Hepatocyte (in vitro differentiated cells): ENCODE measurements at regions not wholly inside any gene's neighbourhood (a gene's known extent, or its start where the extent isn't known, plus 50 kb on each side); places are given as distances from the start of the nearest gene placed in this dataset.

Source experiments
- DNase-seq: peaks from one replicate; pipeline ENCODE4 v3.0.0-alpha.2; 2016; ENCODE audit warnings: low spot score
- H2AFZ ChIP-seq: fragments of 200-600 bp; sonication (generic); 2 replicates; pipeline ENCODE4 v1.6.0; 2016; ENCODE audit warnings: antibody characterized with exemption, mild to moderate bottlenecking
- H3K27ac ChIP-seq: fragments of 200-600 bp; sonication (generic); 2 replicates; pipeline ENCODE4 v1.5.1; 2016; ENCODE audit warnings: mild to moderate bottlenecking
- H3K27me3 ChIP-seq: fragments of 200-600 bp; sonication (generic); 2 replicates; pipeline ENCODE4 v1.6.1; 2016
- H3K36me3 ChIP-seq: fragments of 200-600 bp; sonication (generic); replicated peaks from 2 replicates; pipeline ENCODE4 v1.5.1; 2016; ENCODE audit warnings: low read depth; ENCODE audit not compliant: insufficient read depth
- H3K4me1 ChIP-seq: fragments of 200-600 bp; sonication (generic); 2 replicates; pipeline ENCODE4 v1.5.1; 2016; ENCODE audit warnings: mild to moderate bottlenecking, moderate library complexity; ENCODE audit not compliant: insufficient read depth
- H3K4me2 ChIP-seq: fragments of 200-600 bp; sonication (generic); 2 replicates; pipeline ENCODE4 v1.6.0; 2016
- H3K4me3 ChIP-seq: fragments of 200-600 bp; sonication (generic); 2 replicates; pipeline ENCODE4 v1.5.1; 2016; ENCODE audit warnings: mild to moderate bottlenecking
- H3K79me2 ChIP-seq: fragments of 200-600 bp; sonication (generic); 2 replicates; pipeline ENCODE4 v1.6.0; 2017; ENCODE audit warnings: mild to moderate bottlenecking
- H3K9me2 ChIP-seq: fragments of 200-600 bp; sonication (generic); replicated peaks from 2 replicates; pipeline ENCODE4 v1.6.0; 2017; ENCODE audit warnings: mild to moderate bottlenecking; ENCODE audit not compliant: insufficient read depth
- H3K9me3 ChIP-seq: fragments of 200-600 bp; sonication (generic); 2 replicates; pipeline ENCODE4 v1.5.1; 2016; ENCODE audit warnings: low read depth, mild to moderate bottlenecking
- H4K20me1 ChIP-seq: fragments of 200-600 bp; sonication (generic); 2 replicates; pipeline ENCODE4 v1.6.0; 2016; ENCODE audit warnings: mild to moderate bottlenecking; ENCODE audit not compliant: insufficient read depth, poor library complexity, severe bottlenecking
- CTCF ChIP-seq: fragments of 200-600 bp; sonication (generic); IDR thresholded peaks from 2 replicates; pipeline ENCODE4 v1.5.1; 2016; ENCODE audit warnings: antibody characterized with exemption, mild to moderate bottlenecking; ENCODE audit not compliant: poor library complexity
- EZH2 ChIP-seq: fragments of 200-600 bp; sonication (generic); IDR thresholded peaks from 2 replicates; pipeline ENCODE4 v1.6.1; 2016; ENCODE audit warnings: antibody characterized with exemption, mild to moderate bottlenecking, borderline replicate concordance
- EZH2phosphoT487 ChIP-seq: fragments of 200-600 bp; sonication (generic); IDR thresholded peaks from one replicate; pipeline ENCODE4 v1.6.1; 2018; ENCODE audit warnings: antibody characterized with exemption, mild to moderate bottlenecking, low read depth, moderate library complexity; ENCODE audit not compliant: unreplicated experiment, severe bottlenecking
- WGBS: methylation state at CpG from one replicate; pipeline ENCODE4 v1.1.6; 2016; ENCODE audit warnings: low lambda C conversion rate; ENCODE audit errors: missing lambda C conversion rate; 5-methylcytosine and 5-hydroxymethylcytosine counted together

DNA sequence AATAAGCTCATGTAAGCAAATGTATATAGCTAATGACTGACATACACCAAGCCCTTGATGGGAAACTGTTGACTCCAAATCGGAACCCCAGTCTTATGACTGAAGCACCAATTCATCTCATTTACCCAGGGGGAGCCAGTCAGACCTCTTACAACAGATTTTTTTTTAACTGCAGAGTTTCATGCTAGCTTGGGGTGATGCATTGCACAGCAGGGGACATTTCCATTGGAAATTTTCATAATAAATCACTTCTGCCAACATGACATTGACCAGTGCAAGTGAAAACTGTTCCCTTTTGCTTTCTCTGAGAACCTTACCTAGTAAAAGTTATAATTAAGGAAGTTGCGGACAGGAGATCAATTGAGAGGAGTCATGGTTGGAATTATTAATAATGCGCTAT, 137.0 kb upstream of the VWC2 start:
- Histone ChIP-seq H3K9me2 (no peaks in the 10 kb centered on the region), H3K79me2 (no peaks in the 10 kb centered on the region), H3K4me1 (no peaks in the 10 kb centered on the region), H3K27me3 (no peaks in the 10 kb centered on the region), H2AFZ (no peak overlapping the region), H3K4me3 (no peak overlapping the region), H3K27ac (no peak overlapping the region), H3K36me3 (no peaks in the 10 kb centered on the region), H3K4me2 (no peak overlapping the region), H4K20me1 (no peaks in the 10 kb centered on the region), H3K9me3 (no peaks in the 10 kb centered on the region)
- WGBS, result 90% methylated on average over 3 of the region's 3 CpGs
- TF ChIP-seq EZH2, result no peak
- no peak for TF ChIP-seq CTCF
- no peak for TF ChIP-seq EZH2phosphoT487
- DNase-seq, result no peak

- 92% methylated on average over 3 of the region's 3 CpGs for WGBS
- H4K20me1 ChIP-seq, result no peaks in the 10 kb centered on the region
- no peak overlapping the region for H3K4me2 ChIP-seq
- H3K79me2 ChIP-seq, result no peaks in the 10 kb centered on the region
- TF ChIP-seq EZH2 (no peak), CTCF (no peak), EZH2phosphoT487 (no peak)
- no peaks in the 10 kb centered on the region for H3K4me1 ChIP-seq
- no peak overlapping the region for H3K4me3 ChIP-seq
- DNase-seq, result no peak
- H3K27me3 ChIP-seq, result no peaks in the 10 kb centered on the region
- H3K27ac ChIP-seq, result no peak overlapping the region
- H3K36me3 ChIP-seq, result no peaks in the 10 kb centered on the region
- H3K9me2 ChIP-seq, result no peaks in the 10 kb centered on the region
- no peaks in the 10 kb centered on the region for H3K9me3 ChIP-seq
- no peak overlapping the region for H2AFZ ChIP-seq
Measured at GRCh38 chr7:49638166-49638565, 135.3 kb upstream of the VWC2 start.

DNA sequence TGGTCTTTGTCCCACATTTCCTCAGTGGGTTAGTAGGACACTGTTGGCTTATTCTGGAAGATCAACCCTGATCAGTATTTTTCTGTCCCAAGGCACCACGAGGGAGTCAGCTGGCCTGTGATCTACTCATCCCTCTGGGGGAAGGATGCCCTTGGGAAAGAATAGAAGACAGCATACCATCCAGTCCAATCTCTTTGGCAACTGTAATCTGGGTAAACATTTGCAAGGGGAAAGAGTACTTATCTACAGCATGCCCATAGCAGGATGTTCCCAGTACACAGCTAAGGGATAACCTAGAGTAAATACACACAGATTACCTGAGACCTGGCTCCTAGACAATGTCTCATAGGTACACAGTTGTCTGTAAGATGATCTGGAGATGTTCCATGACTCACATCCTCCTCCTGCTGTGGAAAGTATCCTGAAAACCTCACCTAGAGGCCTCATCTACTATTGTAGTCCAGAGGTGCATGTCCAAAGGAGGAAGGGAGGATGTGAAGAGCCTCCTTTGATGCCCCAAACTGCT, 134.3 kb upstream of the VWC2 start:
- Histone ChIP-seq H4K20me1 (no peaks in the 10 kb centered on the region), H3K4me1 (no peaks in the 10 kb centered on the region), H2AFZ (no peak overlapping the region), H3K79me2 (no peaks in the 10 kb centered on the region), H3K4me2 (no peak overlapping the region), H3K27me3 (no peaks in the 10 kb centered on the region), H3K36me3 (no peaks in the 10 kb centered on the region), H3K9me3 (no peaks in the 10 kb centered on the region), H3K27ac (no peak overlapping the region), H3K4me3 (no peak overlapping the region), H3K9me2 (no peaks in the 10 kb centered on the region)
- no peak for DNase-seq
- TF ChIP-seq CTCF, result no peak
- TF ChIP-seq EZH2, result no peak
- TF ChIP-seq EZH2phosphoT487, result no peak
- WGBS, result 55% methylated on average over 1 of the region's 1 CpG

- no peak for DNase-seq
- H3K27me3 ChIP-seq, result no peaks in the 10 kb centered on the region
- no peak overlapping the region for H2AFZ ChIP-seq
- no peaks in the 10 kb centered on the region for H3K4me1 ChIP-seq
- 94% methylated on average over 2 of the region's 2 CpGs for WGBS
- no peak overlapping the region for H3K4me2 ChIP-seq
- H3K9me2 ChIP-seq, result no peaks in the 10 kb centered on the region
- TF ChIP-seq CTCF (no peak), EZH2 (no peak), EZH2phosphoT487 (no peak)
- no peaks in the 10 kb centered on the region for H3K79me2 ChIP-seq
- H3K4me3 ChIP-seq, result no peak overlapping the region
- no peaks in the 10 kb centered on the region for H3K36me3 ChIP-seq
- no peaks in the 10 kb centered on the region for H3K9me3 ChIP-seq
- no peaks in the 10 kb centered on the region for H4K20me1 ChIP-seq
- no peak overlapping the region for H3K27ac ChIP-seq
Measured at GRCh38 chr7:49639808-49640207, 133.6 kb upstream of the VWC2 start.
